Suppressor macrophage treated with lipopolysaccharide for 4 hours (primary cell): ENCODE measurements at regions not wholly inside any gene's neighbourhood (a gene's known extent, or its start where the extent isn't known, plus 50 kb on each side); places are given as distances from the start of the nearest gene placed in this dataset.
"Not testable (repeated sequence)": the region's sequence is repeated elsewhere in the genome, so short reads cannot be mapped to it uniquely, and the experiment has no call there.

Source experiments
- DNase-seq: peaks from one replicate; pipeline ENCODE4 v3.0.0-alpha.2; 2020

- DNase-seq: no peak
Observed at GRCh38 chr12:89151536-89151935, 200.8 kb downstream of the DUSP6 start.

- not testable (repeated sequence) for DNase-seq
Observed at GRCh38 chr12:89150789-89151188, 201.5 kb downstream of the DUSP6 start.

DNA sequence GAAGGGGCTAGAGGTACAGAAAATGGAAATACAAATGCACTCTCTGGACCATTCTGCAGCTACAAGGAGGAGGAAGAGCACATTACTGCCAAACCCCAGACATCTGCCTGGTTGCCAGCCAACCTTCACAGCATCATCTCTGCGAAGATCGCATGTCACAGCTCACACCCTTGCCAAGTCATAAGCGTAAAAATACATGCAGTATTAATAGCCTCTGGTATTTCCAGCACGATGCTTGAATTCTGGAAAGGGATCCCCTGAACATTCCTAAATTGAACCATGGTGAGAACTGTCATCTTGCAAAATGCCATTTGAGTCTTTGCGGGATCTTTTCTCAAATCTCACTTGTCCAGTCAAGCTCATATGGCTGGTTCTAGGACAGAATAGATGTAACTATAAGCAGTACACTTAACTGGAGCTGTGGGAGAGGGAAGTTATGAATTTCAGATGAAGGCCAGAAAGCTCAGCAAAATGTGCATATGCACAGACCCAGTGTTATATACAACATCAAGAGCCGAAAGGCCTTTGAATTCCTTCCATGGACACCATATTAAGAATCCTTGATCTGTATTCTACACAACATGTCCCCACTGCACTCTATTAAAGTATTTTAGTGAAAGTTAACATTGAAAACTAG is 211.6 kb downstream of the DUSP6 start:
- no peak for DNase-seq

DNA sequence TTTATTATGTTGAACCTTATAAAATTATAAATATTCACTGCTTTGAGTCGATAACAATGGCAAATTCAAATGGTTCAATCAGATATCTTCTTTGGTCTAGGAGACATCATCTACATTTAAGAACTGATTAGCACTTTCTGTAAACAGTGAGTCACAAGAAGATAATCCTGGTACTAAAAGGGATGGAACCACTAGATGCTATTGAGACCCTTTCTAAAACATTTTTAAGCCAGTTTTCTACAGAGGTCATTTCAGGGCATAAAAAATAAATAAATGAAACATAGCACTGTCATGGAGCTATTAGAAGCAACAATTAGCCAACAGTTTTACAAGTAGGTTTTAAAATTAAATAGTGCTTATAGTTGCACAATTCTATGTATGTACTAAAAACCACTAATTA is 212.2 kb downstream of the DUSP6 start:
- DNase-seq: no peak

- DNase-seq: no peak
Observed at GRCh38 chr12:89139390-89139789, 212.9 kb downstream of the DUSP6 start.

- DNase-seq: no peak
Observed at GRCh38 chr12:89138048-89138852, 214.1 kb downstream of the DUSP6 start.

DNA sequence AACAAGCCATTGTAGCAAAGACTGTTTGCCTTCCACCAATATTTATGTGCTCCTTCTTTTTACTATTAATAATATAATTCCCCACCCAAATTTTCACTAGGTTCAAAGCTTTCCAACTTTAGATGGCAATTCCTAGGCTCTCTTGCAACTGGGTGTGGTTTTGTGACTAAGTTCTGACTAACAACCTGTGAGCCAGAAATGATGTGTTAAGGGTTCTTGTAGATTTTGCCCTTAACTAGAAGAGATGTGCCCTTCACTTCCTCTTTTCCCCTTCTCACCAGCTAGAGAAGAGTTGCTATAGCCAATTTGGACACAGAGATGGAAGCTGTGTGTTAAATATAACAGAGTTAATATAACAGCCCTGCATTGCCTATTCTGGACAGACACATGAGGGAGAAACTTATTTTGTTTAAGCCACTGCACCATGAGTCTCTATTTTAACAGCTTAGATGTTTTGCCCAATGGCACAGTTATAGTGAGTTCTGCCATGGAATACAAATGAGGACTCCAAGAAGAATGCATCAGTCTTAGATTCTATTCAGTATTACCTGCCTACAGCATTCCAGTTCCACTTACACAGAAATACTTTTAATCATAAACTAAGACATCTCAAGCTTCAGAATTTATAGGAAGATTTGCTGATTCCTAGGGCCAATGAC is 216.2 kb downstream of the DUSP6 start:
- peak; percentile 85 for DNase-seq

DNA sequence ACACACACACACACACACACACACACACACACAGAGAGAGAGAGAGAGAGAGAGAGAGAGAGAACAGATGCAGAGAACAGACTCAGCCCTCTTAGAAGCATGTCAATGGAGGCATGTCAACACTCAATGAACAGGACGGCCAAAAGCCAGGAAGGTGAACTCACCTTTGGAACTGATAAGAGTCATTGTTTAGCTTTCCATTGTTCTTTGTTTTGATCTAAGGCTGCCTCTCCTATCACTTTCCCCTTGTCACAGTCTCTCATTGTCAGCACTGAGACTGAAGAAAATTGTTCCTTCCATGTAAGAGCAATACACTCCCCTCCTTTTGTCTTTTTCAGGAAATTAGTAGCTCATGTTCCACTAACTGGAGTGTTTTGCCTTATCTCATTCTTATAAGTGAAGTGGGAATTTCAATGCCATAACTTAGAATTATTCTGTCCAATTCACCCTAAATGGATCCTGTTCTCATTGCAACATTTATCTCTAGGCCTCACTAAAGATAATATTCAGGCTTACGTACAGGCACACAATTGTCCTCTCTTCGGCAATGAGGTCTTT is 218.0 kb downstream of the DUSP6 start:
- no peak for DNase-seq

GRCh38 chr12:89129167-89129870 is 223.0 kb downstream of the DUSP6 start:
- no peak for DNase-seq

- DNase-seq: peak; percentile 86
Observed at GRCh38 chr12:89126712-89127111, 225.6 kb downstream of the DUSP6 start.

GRCh38 chr12:89122852-89123251 is 229.4 kb downstream of the DUSP6 start:
- no peak for DNase-seq

DNA sequence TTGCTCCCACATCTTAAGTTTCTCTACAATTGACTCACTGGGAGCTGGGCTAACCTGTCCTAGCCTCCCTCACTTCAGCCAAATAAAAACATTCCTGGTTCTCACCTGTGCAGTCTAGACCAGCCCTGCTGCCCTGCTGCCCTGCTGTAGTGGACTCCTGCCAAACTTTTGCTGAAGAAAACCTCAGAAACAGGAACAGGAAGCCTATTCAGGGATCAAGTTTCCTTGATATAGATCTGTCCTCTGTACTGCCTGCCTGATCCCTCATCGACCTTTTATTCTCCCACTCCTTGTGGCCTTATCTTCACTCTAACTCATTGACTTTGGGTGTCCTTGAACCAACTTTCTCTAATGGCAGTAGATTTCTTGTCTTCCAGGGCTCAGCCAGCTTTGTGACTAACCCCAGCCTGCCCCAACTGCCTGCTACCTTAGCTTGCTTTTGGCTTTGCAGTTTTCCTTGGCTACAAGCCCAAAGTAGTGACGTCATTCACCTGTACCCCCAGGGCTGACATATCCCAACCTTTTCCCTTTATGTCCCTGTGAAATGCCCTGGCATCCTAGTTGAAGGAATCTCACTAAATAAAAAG is 234.8 kb downstream of the DUSP6 start:
- DNase-seq: peak; percentile 14

GRCh38 chr12:89111964-89112363 is 240.3 kb downstream of the DUSP6 start:
- no peak for DNase-seq

GRCh38 chr12:89108265-89108664 is 244.0 kb downstream of the DUSP6 start:
- no peak for DNase-seq

DNA sequence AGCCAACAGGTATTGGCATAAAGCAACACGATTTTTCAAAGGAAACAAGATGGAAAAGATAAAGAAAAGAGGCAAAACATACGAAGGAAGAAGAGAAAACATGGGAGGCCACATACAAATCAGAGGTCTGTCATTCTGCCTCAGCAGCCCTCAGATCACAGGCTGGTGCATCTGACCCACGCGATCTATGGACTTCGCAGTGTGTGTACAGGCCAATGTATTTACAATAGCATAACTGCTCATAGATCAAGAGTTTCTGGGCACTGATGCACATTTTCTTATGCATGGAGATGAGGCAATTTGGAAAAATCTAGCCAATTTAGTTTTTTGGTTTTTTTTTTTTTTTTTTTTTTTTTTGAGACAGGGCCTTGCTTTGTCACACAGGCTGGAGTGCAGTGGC is 245.4 kb downstream of the DUSP6 start:
- no peak for DNase-seq

- no peak for DNase-seq
Observed at GRCh38 chr12:89105243-89105642, 247.1 kb downstream of the DUSP6 start.

- DNase-seq: no peak
Observed at GRCh38 chr12:89103831-89104230, 248.5 kb downstream of the DUSP6 start.

- no peak for DNase-seq
Observed at GRCh38 chr12:89101440-89101839, 250.9 kb downstream of the DUSP6 start.

GRCh38 chr12:89098441-89099112 is 253.7 kb downstream of the DUSP6 start:
- DNase-seq: no peak

DNA sequence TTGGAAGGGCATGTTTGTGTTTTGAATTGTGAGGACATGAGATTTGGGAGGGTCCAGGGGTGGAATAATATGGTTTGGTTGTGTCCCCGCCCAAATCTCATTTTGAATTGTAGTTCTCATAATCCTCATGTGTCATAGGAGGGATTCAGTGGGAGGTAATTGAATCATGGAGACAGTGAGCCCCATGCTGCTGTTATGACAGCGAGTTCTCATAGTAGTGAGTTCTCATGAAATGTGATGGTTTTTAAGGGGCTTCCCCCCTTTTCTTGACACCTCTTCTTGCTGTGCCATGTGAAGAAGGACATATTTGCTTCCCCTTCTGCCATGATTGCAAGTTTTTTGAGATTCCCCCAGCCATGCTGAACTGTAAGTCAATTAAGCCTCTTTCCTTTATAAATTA is 260.0 kb downstream of the DUSP6 start:
- DNase-seq: no peak

GRCh38 chr12:89091293-89091841 is 260.9 kb downstream of the DUSP6 start:
- DNase-seq: no peak

GRCh38 chr12:89089264-89089663 is 263.0 kb downstream of the DUSP6 start:
- DNase-seq: no peak
